Activated CD8-positive, alpha-beta T cell treated with anti-CD3 and anti-CD28 coated beads, Interleukin-2, amount 10 ng/mL, durations not matched to agents 7 days and 5 days (primary cell): ENCODE measurements at regions not wholly inside any gene's neighbourhood (a gene's known extent, or its start where the extent isn't known, plus 50 kb on each side); places are given as distances from the start of the nearest gene placed in this dataset.

Source experiments
- ATAC-seq: fragments of 150-1000 bp; cut with Tn5 transposase; one replicate; pipeline ENCODE4 v1.10.0; 2021; ENCODE audit warnings: moderate library complexity
- CTCF ChIA-PET: fragments of 350-600 bp; sonication (Branson Sonifier 250); formaldehyde crosslinking; loops from one replicate; lab custom pipeline; 2021; ENCODE audit warnings: antibody characterized with exemption; lab: Charles Lee
- POLR2A ChIA-PET: fragments of 350-600 bp; sonication (Branson Sonifier 250); formaldehyde crosslinking; loops from one replicate; lab custom pipeline; 2021; ENCODE audit warnings: antibody characterized with exemption; lab: Charles Lee
- DNase-seq: peaks from one replicate; pipeline ENCODE4 v3.0.0-alpha.2; 2020
- H3K27ac Mint-ChIP-seq: one replicate; pipeline ENCODE4 v1.8.0; 2021; ENCODE audit warnings: mild to moderate bottlenecking, mixed read lengths
- H3K27me3 Mint-ChIP-seq: one replicate; pipeline ENCODE4 v1.8.0; 2021; ENCODE audit warnings: low read depth, mixed read lengths
- H3K36me3 Mint-ChIP-seq: one replicate; pipeline ENCODE4 v1.8.0; 2021; ENCODE audit warnings: low read depth, mixed read lengths
- H3K4me1 Mint-ChIP-seq: one replicate; pipeline ENCODE4 v1.8.0; 2021; ENCODE audit warnings: low read depth, mixed read lengths
- H3K4me3 Mint-ChIP-seq: one replicate; pipeline ENCODE4 v1.8.0; 2021; ENCODE audit warnings: mild to moderate bottlenecking, mixed read lengths
- H3K9me3 Mint-ChIP-seq: one replicate; pipeline ENCODE4 v1.8.0; 2022; ENCODE audit warnings: mixed read lengths; ENCODE audit not compliant: insufficient read depth

DNA sequence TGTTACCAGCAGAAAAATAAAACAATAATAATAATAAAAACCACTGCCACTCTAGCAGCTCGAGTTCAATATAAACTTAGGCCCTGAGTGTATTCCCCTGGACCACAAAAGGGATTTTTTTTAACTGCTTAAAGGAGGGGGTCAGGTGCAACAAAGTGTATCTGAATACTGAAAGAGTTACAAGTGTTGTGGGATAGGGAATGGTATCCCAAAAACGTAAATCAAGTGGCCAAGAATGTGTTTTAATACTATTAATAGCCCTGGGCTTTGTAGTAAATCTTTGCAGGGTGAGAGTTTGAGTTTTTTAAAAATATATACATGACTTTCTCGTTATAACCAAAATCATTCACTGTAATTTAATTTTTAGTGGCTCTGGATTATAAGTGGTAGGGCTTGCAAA, 860.1 kb upstream of the INTU start:
- Mint-ChIP-seq H3K9me3 (peaks cover 3% of the 10 kb centered on the region), H3K4me1 (no peaks in the 10 kb centered on the region), H3K36me3 (no peaks in the 10 kb centered on the region), H3K27ac (no peak overlapping the region), H3K27me3 (no peaks in the 10 kb centered on the region), H3K4me3 (no peak overlapping the region)
- CTCF ChIA-PET: no interaction called here
- no peak for DNase-seq
- no peak for ATAC-seq
- POLR2A ChIA-PET: no interaction called here

DNA sequence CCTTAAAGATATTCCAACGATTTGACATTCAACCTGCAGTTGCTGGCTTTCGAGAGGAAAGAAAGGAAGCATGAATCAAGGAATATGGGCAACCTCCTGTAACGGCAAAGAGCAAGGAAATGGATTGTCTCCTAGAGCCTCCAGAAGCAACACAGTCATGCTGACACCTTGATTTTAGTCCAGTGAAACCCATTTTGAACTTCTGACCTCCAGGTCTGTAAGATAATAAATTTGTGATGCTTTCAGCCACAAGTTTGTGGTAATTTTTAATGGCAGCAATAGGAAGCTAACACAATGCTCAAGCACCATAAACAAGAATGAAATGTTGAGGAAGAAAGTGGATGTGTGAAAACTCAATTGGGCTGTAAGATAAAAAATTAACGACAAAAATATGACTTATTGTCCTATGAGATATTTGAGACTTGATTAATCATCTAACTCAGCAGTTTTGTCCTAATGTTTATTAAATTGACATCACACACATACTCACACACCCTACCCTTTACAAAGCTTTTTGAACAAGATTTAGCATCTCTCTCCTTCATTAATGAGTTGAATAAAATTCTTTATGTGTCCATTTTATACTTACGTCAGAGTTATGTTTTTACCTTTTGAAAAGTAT, 857.2 kb upstream of the INTU start:
- no peak for ATAC-seq
- no peaks in the 10 kb centered on the region for H3K36me3 Mint-ChIP-seq
- no peak for DNase-seq
- CTCF ChIA-PET: no interaction called here
- no peaks in the 10 kb centered on the region for H3K4me1 Mint-ChIP-seq
- no peaks in the 10 kb centered on the region for H3K27me3 Mint-ChIP-seq
- H3K4me3 Mint-ChIP-seq: no peak overlapping the region
- H3K27ac Mint-ChIP-seq: no peak overlapping the region
- POLR2A ChIA-PET: no interaction called here
- H3K9me3 Mint-ChIP-seq: no peaks in the 10 kb centered on the region

DNA sequence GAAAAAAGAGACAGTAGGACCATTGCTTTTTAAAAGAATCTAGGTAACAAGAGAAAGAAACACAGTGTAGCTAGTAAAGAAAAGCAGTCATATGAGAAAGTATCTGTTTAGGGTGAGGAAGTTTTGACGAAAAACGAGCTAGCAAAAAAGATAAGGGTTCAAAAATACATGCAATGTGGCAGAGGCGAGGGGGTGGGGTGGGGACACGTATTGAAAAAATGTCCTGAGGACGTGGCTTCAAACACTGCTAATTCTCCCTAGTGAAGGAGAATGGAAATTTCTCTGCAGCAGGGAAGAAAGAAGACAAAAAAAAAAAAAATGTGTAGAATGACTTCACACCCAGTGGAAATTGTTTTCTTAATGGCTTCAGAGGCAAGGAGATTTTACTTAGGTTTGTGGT, 856.4 kb upstream of the INTU start:
- Mint-ChIP-seq H3K4me1 (no peaks in the 10 kb centered on the region), H3K27me3 (no peaks in the 10 kb centered on the region), H3K9me3 (no peaks in the 10 kb centered on the region), H3K27ac (no peak overlapping the region), H3K4me3 (no peak overlapping the region), H3K36me3 (no peaks in the 10 kb centered on the region)
- ChIA-PET POLR2A (no interaction called here), CTCF (no interaction called here)
- ATAC-seq (no peak), DNase-seq (no peak)

DNA sequence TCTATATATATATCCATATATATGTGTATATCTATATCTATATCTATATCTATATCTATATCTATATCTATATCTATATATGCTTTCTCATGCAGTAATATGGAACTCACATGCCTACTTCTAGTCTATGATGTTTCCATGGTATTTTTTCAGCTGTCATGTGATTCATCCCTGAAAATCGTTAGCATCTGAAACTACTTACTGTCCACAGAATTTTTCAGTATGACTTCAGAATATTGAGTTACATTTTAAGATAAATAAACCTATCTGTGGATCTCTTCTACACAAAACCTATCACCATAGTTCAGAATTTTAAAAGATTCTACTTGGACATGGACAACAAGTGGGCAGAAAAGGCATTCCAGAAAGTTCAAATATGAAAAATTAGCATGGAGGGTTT, 855.1 kb upstream of the INTU start:
- Mint-ChIP-seq H3K36me3 (no peaks in the 10 kb centered on the region), H3K27ac (no peak overlapping the region), H3K27me3 (no peaks in the 10 kb centered on the region), H3K4me1 (no peaks in the 10 kb centered on the region), H3K4me3 (no peak overlapping the region), H3K9me3 (no peaks in the 10 kb centered on the region)
- ChIA-PET CTCF (no interaction called here), POLR2A (no interaction called here)
- ATAC-seq (no peak), DNase-seq (no peak)

DNA sequence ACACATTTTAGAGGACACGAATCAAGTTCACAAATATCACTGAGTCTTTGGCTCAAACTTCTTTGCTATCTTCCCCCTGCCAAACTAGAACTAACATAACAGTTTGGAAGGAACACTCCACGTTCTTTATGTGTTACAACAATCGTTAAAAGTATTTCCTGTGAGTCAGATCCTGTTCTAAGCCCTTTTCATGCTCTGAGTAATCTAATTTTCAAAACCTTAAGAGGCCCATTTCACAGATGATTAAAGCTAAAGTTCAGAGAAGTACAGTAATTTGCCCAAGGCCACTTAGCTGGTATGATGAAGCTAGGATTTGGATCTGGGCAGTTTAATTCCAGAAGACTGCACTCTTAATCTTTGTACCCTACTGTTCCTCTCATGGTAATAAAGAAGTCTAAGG, 854.4 kb upstream of the INTU start:
- Mint-ChIP-seq H3K9me3 (no peaks in the 10 kb centered on the region), H3K4me3 (no peak overlapping the region), H3K36me3 (no peaks in the 10 kb centered on the region), H3K27me3 (no peaks in the 10 kb centered on the region), H3K27ac (no peak overlapping the region), H3K4me1 (no peaks in the 10 kb centered on the region)
- no peak for ATAC-seq
- no peak for DNase-seq
- POLR2A ChIA-PET: no interaction called here
- CTCF ChIA-PET: no interaction called here

DNA sequence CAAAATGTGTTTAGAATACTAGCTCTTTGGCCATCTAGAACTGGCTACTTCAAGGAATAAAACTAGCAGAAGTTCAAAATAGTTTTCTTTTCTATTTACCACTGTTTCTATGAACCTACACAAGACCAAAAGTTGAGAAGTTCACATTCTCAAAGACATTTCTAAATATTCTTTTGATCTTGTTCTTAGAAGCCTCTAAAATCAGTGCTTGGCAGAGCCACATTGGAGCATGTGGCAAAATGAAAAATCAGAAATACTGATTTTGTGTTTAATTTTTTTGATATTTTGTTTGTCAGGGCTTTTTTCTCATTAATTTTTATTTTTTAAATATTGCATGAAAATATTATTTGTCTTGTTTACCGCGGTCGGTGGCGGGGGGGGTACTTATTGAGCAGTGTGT, 853.8 kb upstream of the INTU start:
- ChIA-PET CTCF (no interaction called here), POLR2A (no interaction called here)
- ATAC-seq (no peak), DNase-seq (no peak)
- H3K9me3 Mint-ChIP-seq: no peaks in the 10 kb centered on the region
- no peak overlapping the region for H3K27ac Mint-ChIP-seq
- no peaks in the 10 kb centered on the region for H3K27me3 Mint-ChIP-seq
- H3K36me3 Mint-ChIP-seq: no peaks in the 10 kb centered on the region
- no peaks in the 10 kb centered on the region for H3K4me1 Mint-ChIP-seq
- H3K4me3 Mint-ChIP-seq: no peak overlapping the region

DNA sequence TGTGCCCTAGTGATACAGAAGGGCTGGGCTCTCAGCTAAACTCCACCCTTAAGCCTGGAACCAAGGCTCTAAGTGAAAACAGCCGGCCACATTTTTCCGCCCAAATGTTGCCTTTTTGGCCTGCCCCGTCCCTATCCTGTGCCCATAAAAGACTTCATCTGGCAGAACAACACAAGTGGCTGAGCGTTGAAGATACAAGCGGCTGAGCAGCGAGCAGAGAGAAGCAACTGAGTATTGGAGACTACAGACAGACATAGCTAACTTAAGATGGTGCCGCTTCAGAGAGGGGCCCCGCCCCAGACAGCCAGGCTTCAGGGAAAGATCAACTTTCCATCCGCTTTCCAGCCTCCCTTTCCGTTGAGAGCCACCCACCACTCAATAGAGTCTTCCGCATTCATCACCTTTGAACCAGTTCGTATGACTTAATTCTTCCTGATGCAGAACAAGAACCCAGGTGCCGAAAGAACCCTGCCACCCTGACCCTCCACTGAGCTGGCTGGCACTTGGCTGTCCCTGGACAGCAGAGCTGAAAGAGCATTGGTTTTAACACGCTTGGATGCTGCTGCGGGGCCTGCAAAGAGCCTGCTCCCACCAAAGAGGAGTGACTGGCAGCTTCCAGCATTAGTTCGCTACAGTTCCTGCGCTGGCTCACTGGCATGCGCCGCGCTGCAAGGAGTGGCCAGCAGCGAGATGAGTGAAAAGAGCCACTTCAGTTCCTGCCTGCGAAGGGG, 853.2 kb upstream of the INTU start:
- H3K4me3 Mint-ChIP-seq: no peak overlapping the region
- CTCF ChIA-PET: no interaction called here
- no peak for ATAC-seq
- DNase-seq: no peak
- H3K27me3 Mint-ChIP-seq: no peaks in the 10 kb centered on the region
- no peaks in the 10 kb centered on the region for H3K9me3 Mint-ChIP-seq
- H3K36me3 Mint-ChIP-seq: no peaks in the 10 kb centered on the region
- POLR2A ChIA-PET: no interaction called here
- no peak overlapping the region for H3K27ac Mint-ChIP-seq
- H3K4me1 Mint-ChIP-seq: no peaks in the 10 kb centered on the region

DNA sequence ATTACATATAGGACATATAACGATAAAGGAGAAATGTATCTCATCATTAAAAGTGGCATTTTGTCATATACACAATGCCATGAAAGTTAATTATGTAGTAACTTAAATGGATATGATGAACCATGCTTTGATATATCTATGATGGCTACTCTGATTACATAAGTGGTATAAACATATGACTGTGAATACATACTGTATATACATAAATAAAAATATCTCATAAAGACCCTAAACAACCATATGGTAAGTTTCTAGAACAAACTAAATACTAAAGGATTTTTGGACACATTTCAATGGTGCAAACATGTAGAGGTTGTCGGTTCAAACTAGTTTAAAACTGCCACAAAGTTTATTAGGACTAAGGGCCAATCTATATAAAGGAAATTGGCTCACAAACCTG, 849.6 kb upstream of the INTU start:
- Mint-ChIP-seq H3K27me3 (no peaks in the 10 kb centered on the region), H3K4me1 (no peaks in the 10 kb centered on the region), H3K36me3 (no peaks in the 10 kb centered on the region), H3K4me3 (no peak overlapping the region), H3K27ac (no peak overlapping the region), H3K9me3 (no peaks in the 10 kb centered on the region)
- no peak for ATAC-seq
- ChIA-PET POLR2A (no interaction called here), CTCF (no interaction called here)
- no peak for DNase-seq

DNA sequence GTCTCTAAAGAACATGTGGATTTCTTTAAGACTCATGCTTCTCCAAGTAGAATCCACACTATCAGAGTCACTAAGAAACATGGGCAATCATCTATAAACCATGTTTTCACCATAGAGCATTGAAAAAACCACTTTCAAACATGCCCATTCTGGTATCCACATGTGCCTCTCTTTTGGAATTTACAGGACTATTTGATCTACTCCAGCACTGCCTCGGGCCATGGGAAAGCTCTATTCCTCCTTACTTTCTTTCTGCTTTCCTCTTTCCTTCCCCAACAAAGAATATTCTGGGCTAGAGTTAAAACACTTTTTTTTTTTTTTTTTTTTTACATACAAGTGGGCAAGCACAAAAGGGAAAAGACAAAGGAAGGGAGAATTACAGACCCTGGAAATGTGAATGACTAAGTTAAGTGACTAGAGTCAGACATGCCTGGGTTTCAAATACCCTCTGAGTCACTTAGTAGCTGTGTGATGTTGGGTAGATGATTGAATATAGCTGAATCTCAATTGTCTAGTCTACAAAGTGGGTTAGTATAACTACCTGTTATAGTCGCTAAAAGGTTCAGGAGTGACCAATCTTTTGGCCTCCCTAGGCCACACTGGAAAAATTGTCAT, 847.7 kb upstream of the INTU start:
- POLR2A ChIA-PET: no interaction called here
- H3K4me3 Mint-ChIP-seq: no peak overlapping the region
- no peaks in the 10 kb centered on the region for H3K4me1 Mint-ChIP-seq
- no peak overlapping the region for H3K27ac Mint-ChIP-seq
- no peak for ATAC-seq
- DNase-seq: no peak
- no peaks in the 10 kb centered on the region for H3K36me3 Mint-ChIP-seq
- no peaks in the 10 kb centered on the region for H3K27me3 Mint-ChIP-seq
- H3K9me3 Mint-ChIP-seq: no peaks in the 10 kb centered on the region
- CTCF ChIA-PET: no interaction called here

DNA sequence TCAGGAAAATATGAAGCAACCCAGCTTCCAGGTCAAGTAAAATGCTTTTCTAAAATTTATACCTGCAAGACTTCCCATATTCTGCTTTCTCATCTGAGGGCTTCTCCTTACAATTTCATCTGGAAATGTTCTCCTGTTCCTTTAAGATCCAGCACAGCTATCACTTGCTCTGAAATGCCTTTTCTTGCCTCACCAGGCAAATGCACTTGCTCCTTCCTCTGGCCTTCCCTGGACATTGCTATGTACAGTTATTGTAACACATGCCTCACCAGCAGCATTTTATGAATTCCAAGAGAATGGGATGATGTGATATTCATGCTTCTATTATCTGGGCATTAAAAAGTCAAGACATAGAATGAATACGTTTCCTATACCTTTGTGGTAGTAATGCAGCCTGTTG, 842.1 kb upstream of the INTU start:
- Mint-ChIP-seq H3K27ac (no peak overlapping the region), H3K27me3 (no peaks in the 10 kb centered on the region), H3K36me3 (no peaks in the 10 kb centered on the region), H3K4me3 (no peak overlapping the region), H3K4me1 (no peaks in the 10 kb centered on the region), H3K9me3 (no peaks in the 10 kb centered on the region)
- CTCF ChIA-PET: no interaction called here
- POLR2A ChIA-PET: no interaction called here
- no peak for DNase-seq
- no peak for ATAC-seq

DNA sequence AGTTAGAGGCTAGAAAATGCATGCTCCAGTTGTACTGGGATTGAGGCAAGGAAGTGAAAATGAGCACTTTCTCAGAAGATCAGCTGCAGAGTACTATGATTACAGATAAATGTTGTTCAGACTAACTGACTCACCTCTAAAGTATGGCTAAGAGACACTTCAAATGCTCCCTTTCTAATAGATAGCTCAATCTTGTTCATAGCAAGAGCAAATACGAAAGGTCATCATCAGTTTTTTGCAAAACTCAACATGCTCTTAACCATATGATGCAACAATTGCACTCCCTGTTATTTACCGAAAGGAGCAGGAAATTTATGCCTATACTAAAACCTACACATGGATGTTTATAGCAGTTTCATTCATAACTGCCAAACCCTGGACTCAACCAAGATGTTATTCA, 838.4 kb upstream of the INTU start:
- Mint-ChIP-seq H3K4me3 (no peak overlapping the region), H3K27me3 (no peaks in the 10 kb centered on the region), H3K36me3 (no peaks in the 10 kb centered on the region), H3K27ac (no peak overlapping the region), H3K9me3 (no peaks in the 10 kb centered on the region), H3K4me1 (no peaks in the 10 kb centered on the region)
- no peak for ATAC-seq
- ChIA-PET CTCF (no interaction called here), POLR2A (no interaction called here)
- no peak for DNase-seq

DNA sequence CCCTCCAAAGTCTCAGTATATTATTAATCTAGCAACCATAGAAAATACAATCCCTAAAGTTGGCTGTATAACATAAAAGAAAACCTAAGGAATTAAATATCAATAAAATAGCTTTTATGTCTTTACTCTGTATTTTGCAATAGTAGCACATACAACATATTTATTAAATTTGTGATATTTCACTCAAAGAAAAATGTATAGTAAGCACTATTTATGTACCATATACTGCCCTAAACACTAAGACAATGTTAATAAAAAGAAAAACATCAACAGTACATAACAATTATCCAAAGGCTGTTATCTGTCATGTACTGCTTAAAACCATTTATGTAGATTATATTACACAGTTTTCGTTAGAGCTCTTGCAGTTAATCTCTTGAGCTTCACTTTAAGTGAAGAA, 834.5 kb upstream of the INTU start:
- DNase-seq (no peak), ATAC-seq (no peak)
- ChIA-PET CTCF (no interaction called here), POLR2A (no interaction called here)
- Mint-ChIP-seq H3K36me3 (no peaks in the 10 kb centered on the region), H3K27ac (no peak overlapping the region), H3K4me3 (no peak overlapping the region), H3K27me3 (no peaks in the 10 kb centered on the region), H3K4me1 (no peaks in the 10 kb centered on the region), H3K9me3 (no peaks in the 10 kb centered on the region)
